ENCODE measurements at regions not wholly inside any gene's neighbourhood (a gene's known extent, or its start where the extent isn't known, plus 50 kb on each side); places are given as distances from the start of the nearest gene placed in this dataset.

DNA sequence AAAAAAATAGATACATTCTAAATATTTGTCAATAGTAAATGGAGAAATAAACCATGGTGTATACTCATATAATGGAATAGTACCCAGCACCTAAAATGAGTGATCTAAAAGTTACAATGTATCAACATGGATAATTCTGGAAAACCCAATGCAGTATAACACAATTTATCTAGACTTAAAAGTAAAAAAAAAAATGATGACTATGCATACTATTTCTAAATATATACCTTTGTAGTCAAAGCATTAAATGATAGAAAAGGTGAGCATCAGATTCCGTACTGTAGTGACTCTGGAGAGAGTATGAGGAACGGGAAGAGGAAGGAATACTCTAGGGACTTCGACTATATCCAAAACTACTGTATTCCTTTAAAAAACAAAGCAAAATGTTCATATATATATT, 115.2 kb upstream of the CDCA7L start:
- H3K27me3 ChIP-seq (ENCODE audit: insufficient read depth, low read length), result no peaks in the 10 kb centered on the region; the same call in 1 of the 2 replicates
- H4K5ac ChIP-seq (ENCODE audit: insufficient read length, low read depth, low read length), result no peak overlapping the region
- Mint-ChIP-seq H3K36me3 (ENCODE audit: insufficient read depth in 1 of 3, low read depth in 3 of 3) (0 out of 7 replicates have a peak, but pooled peaks cover 0 to 2% (median 0%) of the 10 kb centered on the region in 3 experiments), H3K4me1 (peaks cover 13% of the 10 kb centered on the region in 2 experiments), H3K9me3 (no peaks in the 10 kb centered on the region), H3K27ac (no peak overlapping the region), H3K4me3 (no peak overlapping the region), H3K27me3 (ENCODE audit: low read depth) (no peaks in the 10 kb centered on the region; the same call in 1 of the 2 replicates)
- no peaks in the 10 kb centered on the region for H3K9me3 ChIP-seq (ENCODE audit: control insufficient read depth, low read depth, low read length)
- H3K23ac ChIP-seq (ENCODE audit: insufficient read length, low read depth, low read length), result no peak overlapping the region
- H3K56ac ChIP-seq (ENCODE audit: insufficient read length, low read depth, low read length), result no peak overlapping the region
- H3K4me2 ChIP-seq (ENCODE audit: insufficient read depth, insufficient read length, low read length), result no peak overlapping the region
- H2BK15ac ChIP-seq (ENCODE audit: low read depth, low read length), result no peak overlapping the region
- WGBS (ENCODE audit: extremely low coverage, insufficient read length, low lambda C conversion rate), result no CpG with 5 or more reads among the region's 3 CpGs
- H2BK12ac ChIP-seq (ENCODE audit: insufficient read length, low read depth, low read length), result no peak overlapping the region
- H3K4me1 ChIP-seq (ENCODE audit: insufficient read depth, low read length), result 0 out of 2 replicates have a peak, but pooled peaks cover 2% of the 10 kb centered on the region
- H3K79me1 ChIP-seq (ENCODE audit: insufficient read depth, low read depth, low read length, poor library complexity, severe bottlenecking), result no peaks in the 10 kb centered on the region
- H4K8ac ChIP-seq (replicated peaks; ENCODE audit: insufficient read length, low read depth, low read length), result no peak overlapping the region
- no peak overlapping the region for H2AK5ac ChIP-seq (ENCODE audit: insufficient read length, low read length)
- H4K91ac ChIP-seq (ENCODE audit: insufficient read length, low read depth, low read length), result no peak overlapping the region
- H3K14ac ChIP-seq (ENCODE audit: insufficient read depth, low read length), result no peak overlapping the region
- H2BK20ac ChIP-seq (ENCODE audit: low read depth, low read length, poor library complexity, severe bottlenecking), result no peak overlapping the region
- H3K4ac ChIP-seq (ENCODE audit: low read depth, low read length), result no peak overlapping the region
- H3T11ph ChIP-seq (ENCODE audit: low read length), result no peak overlapping the region
- no peak overlapping the region for H3K27ac ChIP-seq (ENCODE audit: insufficient read length, low read depth, low read length)
- no peaks in the 10 kb centered on the region for H4K20me1 ChIP-seq (ENCODE audit: control insufficient read depth, insufficient read depth, insufficient read length)
- no peak overlapping the region for H3K18ac ChIP-seq (ENCODE audit: insufficient read length, low read depth, low read length)
- H3K23me2 ChIP-seq (ENCODE audit: insufficient read length, low read depth, low read length, poor library complexity, severe bottlenecking), result peaks cover 3% of the 10 kb centered on the region
- H2BK120ac ChIP-seq (ENCODE audit: low read depth, low read length, poor library complexity, severe bottlenecking), result no peak overlapping the region
- no peak for DNase-seq
- no peak overlapping the region for H2AFZ ChIP-seq (ENCODE audit: low read length)
- TF ChIP-seq, protein P1, sequence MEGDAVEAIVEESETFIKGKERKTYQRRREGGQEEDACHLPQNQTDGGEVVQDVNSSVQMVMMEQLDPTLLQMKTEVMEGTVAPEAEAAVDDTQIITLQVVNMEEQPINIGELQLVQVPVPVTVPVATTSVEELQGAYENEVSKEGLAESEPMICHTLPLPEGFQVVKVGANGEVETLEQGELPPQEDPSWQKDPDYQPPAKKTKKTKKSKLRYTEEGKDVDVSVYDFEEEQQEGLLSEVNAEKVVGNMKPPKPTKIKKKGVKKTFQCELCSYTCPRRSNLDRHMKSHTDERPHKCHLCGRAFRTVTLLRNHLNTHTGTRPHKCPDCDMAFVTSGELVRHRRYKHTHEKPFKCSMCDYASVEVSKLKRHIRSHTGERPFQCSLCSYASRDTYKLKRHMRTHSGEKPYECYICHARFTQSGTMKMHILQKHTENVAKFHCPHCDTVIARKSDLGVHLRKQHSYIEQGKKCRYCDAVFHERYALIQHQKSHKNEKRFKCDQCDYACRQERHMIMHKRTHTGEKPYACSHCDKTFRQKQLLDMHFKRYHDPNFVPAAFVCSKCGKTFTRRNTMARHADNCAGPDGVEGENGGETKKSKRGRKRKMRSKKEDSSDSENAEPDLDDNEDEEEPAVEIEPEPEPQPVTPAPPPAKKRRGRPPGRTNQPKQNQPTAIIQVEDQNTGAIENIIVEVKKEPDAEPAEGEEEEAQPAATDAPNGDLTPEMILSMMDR (conservative IDR thresholded peaks at IDR 0.05), result no peak
- H3K79me2 ChIP-seq (ENCODE audit: insufficient read depth, low read length), result no peaks in the 10 kb centered on the region
- H2BK5ac ChIP-seq (ENCODE audit: insufficient read length, low read length), result no peak overlapping the region
- H3K9ac ChIP-seq (ENCODE audit: extremely low read depth, insufficient read length, low read length), result no peak overlapping the region

All from H9 (cell line).